ENCODE measurements at regions not wholly inside any gene's neighbourhood (a gene's known extent, or its start where the extent isn't known, plus 50 kb on each side); places are given as distances from the start of the nearest gene placed in this dataset.

DNA sequence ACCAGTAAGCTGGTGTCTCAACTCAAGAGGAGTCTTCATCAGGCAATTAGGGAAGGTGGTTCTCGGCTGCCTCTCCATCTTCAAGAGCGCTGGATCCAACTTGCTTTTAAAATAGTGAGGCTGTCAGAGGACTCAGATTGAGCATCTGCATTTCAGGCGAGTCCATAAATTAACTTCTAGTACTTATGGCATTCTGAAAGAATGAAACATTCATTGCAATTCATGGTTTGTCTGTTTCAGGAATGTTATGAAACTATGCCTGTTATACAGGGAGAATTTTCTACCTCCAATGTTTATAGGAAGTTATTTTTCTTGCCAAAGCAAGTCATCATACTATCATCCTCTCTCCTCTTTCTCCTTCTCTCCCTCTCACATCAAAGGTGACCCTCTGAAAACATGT is 883.2 kb downstream of the SLC4A3 start:
- TF ChIP-seq POLR2A (IDR thresholded peaks at IDR 0.05; ENCODE audit: low read depth, low read length) (no peak), TAF1 (IDR thresholded peaks at IDR 0.05; ENCODE audit: low read depth, low read length) (no peak), PAX5 (IDR thresholded peaks at IDR 0.05; ENCODE audit: insufficient read depth, low read length, severe bottlenecking) (no peak)
